KMS-11 (cell line): ENCODE measurements at regions not wholly inside any gene's neighbourhood (a gene's known extent, or its start where the extent isn't known, plus 50 kb on each side); places are given as distances from the start of the nearest gene placed in this dataset.

Experiments
- H2AFZ ChIP-seq: fragments of 200-600 bp; sonication (generic); 2 replicates; pipeline ENCODE4 v1.6.1; 2016; ENCODE audit warnings: antibody characterized with exemption, mixed run types, low read depth
- H3K27ac ChIP-seq: fragments of 200-600 bp; sonication (generic); 2 replicates; pipeline ENCODE4 v1.6.1; 2016; ENCODE audit warnings: mild to moderate bottlenecking, mixed run types
- H3K27me3 ChIP-seq: fragments of 200-600 bp; sonication (generic); 2 replicates; pipeline ENCODE4 v1.6.1; 2017; ENCODE audit warnings: mild to moderate bottlenecking, low read depth, mixed run types, moderate library complexity; ENCODE audit not compliant: insufficient read depth
- H3K36me3 ChIP-seq: fragments of 200-600 bp; sonication (generic); 2 replicates; pipeline ENCODE4 v1.6.1; 2017; ENCODE audit warnings: mild to moderate bottlenecking, mixed run types; ENCODE audit not compliant: insufficient read depth
- H3K4me1 ChIP-seq: fragments of 200-600 bp; sonication (generic); 2 replicates; pipeline ENCODE4 v1.6.1; 2016; ENCODE audit warnings: mild to moderate bottlenecking, low read depth, mixed run types; ENCODE audit not compliant: poor library complexity, severe bottlenecking
- H3K4me2 ChIP-seq: fragments of 200-600 bp; sonication (generic); 2 replicates; pipeline ENCODE4 v1.7.0; 2016; ENCODE audit warnings: mild to moderate bottlenecking, mixed run types
- H3K4me3 ChIP-seq: fragments of 200-600 bp; sonication (generic); IDR thresholded peaks from 2 replicates; pipeline ENCODE4 v1.6.1; 2017; ENCODE audit warnings: low read depth, low read length, mixed read lengths; ENCODE audit not compliant: insufficient read depth
- H3K79me2 ChIP-seq: fragments of 200-600 bp; sonication (generic); 2 replicates; pipeline ENCODE4 v1.6.1; 2016; ENCODE audit warnings: low read depth, mixed run types; ENCODE audit not compliant: insufficient read depth
- H3K9ac ChIP-seq: fragments of 200-600 bp; sonication (generic); 2 replicates; pipeline ENCODE4 v1.6.1; 2016; ENCODE audit warnings: mild to moderate bottlenecking, mixed run types
- H4K20me1 ChIP-seq: fragments of 200-600 bp; sonication (generic); 2 replicates; pipeline ENCODE4 v1.6.1; 2016; ENCODE audit warnings: mild to moderate bottlenecking, mixed run types; ENCODE audit not compliant: insufficient read depth
- TF ChIP-seq, protein P1 (sequence below): fragments of 200-600 bp; sonication (generic); conservative IDR thresholded peaks from 2 replicates; pipeline ENCODE4 v1.6.1; 2017; ENCODE audit warnings: low read depth, mild to moderate bottlenecking, antibody characterized with exemption, low read length, moderate library complexity, mixed read lengths

DNA sequence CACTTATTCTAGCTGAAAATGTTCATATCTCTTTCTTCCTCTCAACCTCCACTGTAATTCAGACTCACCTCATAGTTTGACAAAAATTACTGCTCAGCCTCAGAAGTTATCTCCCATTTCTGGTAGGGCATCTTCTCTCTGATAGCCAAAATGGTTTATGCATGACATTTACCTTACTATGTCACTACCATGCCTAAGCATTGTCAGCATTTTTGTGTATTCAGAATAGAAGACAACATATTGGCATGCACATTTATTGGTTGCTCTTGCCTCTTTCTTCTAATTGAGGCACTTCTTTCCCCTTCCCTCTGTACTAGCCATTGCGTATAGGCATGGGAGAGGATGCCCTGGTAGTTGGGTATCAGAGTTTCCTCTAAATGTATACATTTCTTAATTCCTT is 406.1 kb upstream of the DCC start:
- H3K36me3 ChIP-seq, result no peaks in the 10 kb centered on the region
- no peak overlapping the region for H3K4me2 ChIP-seq
- H3K27me3 ChIP-seq, result no peaks in the 10 kb centered on the region
- H3K9ac ChIP-seq, result no peak overlapping the region
- H3K27ac ChIP-seq, result no peak overlapping the region
- no peaks in the 10 kb centered on the region for H3K4me1 ChIP-seq
- no peak overlapping the region for H3K4me3 ChIP-seq
- no peaks in the 10 kb centered on the region for H4K20me1 ChIP-seq
- no peaks in the 10 kb centered on the region for H3K79me2 ChIP-seq
- no peak overlapping the region for H2AFZ ChIP-seq
- TF ChIP-seq, protein P1, sequence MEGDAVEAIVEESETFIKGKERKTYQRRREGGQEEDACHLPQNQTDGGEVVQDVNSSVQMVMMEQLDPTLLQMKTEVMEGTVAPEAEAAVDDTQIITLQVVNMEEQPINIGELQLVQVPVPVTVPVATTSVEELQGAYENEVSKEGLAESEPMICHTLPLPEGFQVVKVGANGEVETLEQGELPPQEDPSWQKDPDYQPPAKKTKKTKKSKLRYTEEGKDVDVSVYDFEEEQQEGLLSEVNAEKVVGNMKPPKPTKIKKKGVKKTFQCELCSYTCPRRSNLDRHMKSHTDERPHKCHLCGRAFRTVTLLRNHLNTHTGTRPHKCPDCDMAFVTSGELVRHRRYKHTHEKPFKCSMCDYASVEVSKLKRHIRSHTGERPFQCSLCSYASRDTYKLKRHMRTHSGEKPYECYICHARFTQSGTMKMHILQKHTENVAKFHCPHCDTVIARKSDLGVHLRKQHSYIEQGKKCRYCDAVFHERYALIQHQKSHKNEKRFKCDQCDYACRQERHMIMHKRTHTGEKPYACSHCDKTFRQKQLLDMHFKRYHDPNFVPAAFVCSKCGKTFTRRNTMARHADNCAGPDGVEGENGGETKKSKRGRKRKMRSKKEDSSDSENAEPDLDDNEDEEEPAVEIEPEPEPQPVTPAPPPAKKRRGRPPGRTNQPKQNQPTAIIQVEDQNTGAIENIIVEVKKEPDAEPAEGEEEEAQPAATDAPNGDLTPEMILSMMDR, result no peak

DNA sequence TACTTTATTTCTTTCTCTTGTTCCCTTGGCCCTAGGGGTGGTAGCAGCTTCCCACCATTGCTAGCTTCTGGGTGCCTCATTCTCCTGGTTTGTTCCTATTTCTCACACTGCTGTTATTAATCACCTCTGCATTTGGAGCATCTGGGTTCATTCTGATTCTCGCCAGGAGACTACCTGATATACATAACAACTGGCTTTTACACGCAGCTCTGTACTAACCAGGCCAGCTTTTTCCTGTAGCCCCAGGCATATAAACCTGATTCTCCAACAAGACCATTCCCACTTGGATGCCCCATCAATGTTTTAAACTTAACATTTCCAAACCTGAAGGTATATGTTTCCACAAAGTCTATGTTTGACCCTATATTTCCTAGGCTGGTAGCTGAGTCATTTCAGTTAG is 403.9 kb upstream of the DCC start:
- no peak overlapping the region for H3K9ac ChIP-seq
- TF ChIP-seq, protein P1, result no peak
- H3K4me2 ChIP-seq, result no peak overlapping the region
- no peak overlapping the region for H3K27ac ChIP-seq
- H3K4me1 ChIP-seq, result no peaks in the 10 kb centered on the region
- no peaks in the 10 kb centered on the region for H4K20me1 ChIP-seq
- no peaks in the 10 kb centered on the region for H3K36me3 ChIP-seq
- no peaks in the 10 kb centered on the region for H3K79me2 ChIP-seq
- H3K4me3 ChIP-seq, result no peak overlapping the region
- no peak overlapping the region for H2AFZ ChIP-seq
- H3K27me3 ChIP-seq, result no peaks in the 10 kb centered on the region

DNA sequence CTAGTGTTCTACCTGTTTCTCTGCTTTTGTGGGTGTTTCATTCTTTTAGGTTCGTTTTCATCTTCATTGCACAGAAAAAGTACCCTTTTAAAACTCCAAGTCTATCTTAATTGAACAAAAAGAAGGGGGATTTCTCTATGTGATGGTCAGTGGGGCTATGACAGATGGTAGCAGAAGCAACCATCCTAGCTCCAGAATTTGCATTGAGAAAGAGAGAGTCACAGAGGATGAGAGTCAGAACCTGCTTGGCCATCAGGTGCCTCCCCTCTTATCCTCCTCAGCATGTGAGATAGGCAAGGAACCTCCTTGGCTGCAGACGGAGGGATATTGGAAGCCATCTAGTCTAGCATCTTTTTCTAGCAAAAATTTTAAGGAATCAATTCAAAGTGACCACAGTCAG is 398.0 kb upstream of the DCC start:
- Histone ChIP-seq H3K4me1 (no peaks in the 10 kb centered on the region), H4K20me1 (no peaks in the 10 kb centered on the region), H3K79me2 (no peaks in the 10 kb centered on the region), H3K4me3 (no peak overlapping the region), H2AFZ (no peak overlapping the region), H3K4me2 (no peak overlapping the region), H3K36me3 (no peaks in the 10 kb centered on the region), H3K27ac (no peak overlapping the region), H3K9ac (no peak overlapping the region), H3K27me3 (no peaks in the 10 kb centered on the region)
- TF ChIP-seq, protein P1, result no peak

DNA sequence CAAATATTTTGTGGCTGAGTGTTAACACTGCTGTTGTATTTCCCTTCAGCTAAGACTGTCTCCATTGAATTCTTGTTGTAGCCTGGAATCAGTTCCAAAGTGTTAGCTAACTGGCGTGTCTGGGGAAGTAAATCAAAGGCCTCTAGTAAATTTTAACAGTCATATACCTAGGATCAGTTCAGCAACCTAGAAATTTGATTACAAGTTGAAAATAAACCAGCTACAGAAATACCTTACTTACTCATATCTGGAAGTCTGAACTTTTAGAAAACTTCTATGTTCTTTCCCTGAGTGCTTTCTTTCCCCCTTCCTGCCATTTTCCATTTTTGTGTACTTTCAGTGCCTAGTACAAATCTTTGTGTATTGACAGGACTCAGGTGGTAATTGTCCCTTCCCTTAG is 396.7 kb upstream of the DCC start:
- Histone ChIP-seq H3K79me2 (no peaks in the 10 kb centered on the region), H3K36me3 (no peaks in the 10 kb centered on the region), H2AFZ (no peak overlapping the region), H3K4me3 (no peak overlapping the region), H4K20me1 (no peaks in the 10 kb centered on the region), H3K27ac (no peak overlapping the region), H3K27me3 (no peaks in the 10 kb centered on the region), H3K9ac (no peak overlapping the region), H3K4me1 (no peaks in the 10 kb centered on the region), H3K4me2 (no peak overlapping the region)
- TF ChIP-seq, protein P1, result no peak

DNA sequence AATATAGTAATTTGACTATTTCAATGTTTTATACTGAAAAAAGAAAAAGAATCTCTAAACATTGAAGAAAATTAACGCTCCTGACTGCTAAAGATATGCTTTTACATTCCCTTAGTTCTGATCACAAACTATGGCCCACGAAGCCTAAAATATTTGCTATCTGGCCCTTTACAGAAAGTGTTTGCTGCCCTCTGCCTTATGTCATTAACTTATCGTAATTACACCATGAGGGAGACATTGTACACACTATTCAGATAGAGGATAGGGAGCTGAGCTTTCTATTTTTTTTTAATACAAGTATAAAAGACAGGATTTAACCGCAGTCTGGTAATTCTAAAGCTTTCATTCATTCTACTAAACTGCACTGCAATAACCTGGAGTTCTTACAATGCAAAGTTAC is 393.1 kb upstream of the DCC start:
- Histone ChIP-seq H4K20me1 (no peaks in the 10 kb centered on the region), H3K27ac (no peak overlapping the region), H3K4me1 (no peaks in the 10 kb centered on the region), H3K9ac (no peak overlapping the region), H3K79me2 (no peaks in the 10 kb centered on the region), H2AFZ (no peak overlapping the region), H3K36me3 (no peaks in the 10 kb centered on the region), H3K4me3 (no peak overlapping the region), H3K27me3 (no peaks in the 10 kb centered on the region), H3K4me2 (no peak overlapping the region)
- TF ChIP-seq, protein P1, result no peak
